ENCODE measurements at regions not wholly inside any gene's neighbourhood (a gene's known extent, or its start where the extent isn't known, plus 50 kb on each side); places are given as distances from the start of the nearest gene placed in this dataset.

DNA sequence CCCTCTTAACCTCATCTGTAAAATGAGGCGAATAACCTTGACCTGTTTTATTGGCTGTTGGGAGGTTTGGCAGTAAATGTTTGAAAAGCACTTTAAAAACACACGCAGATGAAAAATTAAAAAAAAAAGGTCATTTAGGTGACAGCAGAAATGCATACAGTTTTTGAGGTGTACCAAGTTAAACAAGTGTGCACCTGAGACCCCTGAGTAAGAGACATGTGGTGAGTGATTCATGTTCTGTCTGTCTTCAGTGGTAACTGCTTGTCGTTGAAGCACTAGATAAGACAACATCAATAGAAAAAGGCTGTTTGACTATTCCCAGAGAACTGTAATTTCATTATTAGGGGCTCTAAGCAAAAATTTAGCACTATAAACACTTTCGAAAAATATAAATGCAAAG lies 608.4 kb upstream of the PITX2 start:
- ATAC-seq (ENCODE audit: low read depth): no peak
- POLR2A ChIA-PET: no interaction called here
- no peak for DNase-seq

DNA sequence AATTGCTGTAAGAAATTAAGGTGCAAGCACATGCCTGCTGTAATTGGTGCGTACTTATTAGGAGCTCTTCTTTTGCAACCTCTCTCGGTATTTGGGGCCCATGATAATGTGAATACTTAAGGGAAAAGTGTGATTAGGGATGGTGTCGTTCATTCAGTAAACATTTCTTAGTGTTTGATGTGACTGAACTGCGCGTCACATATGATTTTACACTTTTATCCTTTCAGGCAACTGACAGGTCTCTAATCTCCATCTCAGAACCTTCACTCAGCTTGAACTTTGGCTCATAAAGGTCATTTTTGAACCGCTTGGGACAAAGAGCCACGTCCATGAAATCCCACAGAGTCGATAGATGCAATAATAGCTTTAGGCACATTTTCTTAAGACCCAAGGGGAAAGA lies 612.1 kb upstream of the PITX2 start:
- no peaks in the 10 kb centered on the region for H3K4me1 Mint-ChIP-seq
- no peak for ATAC-seq (ENCODE audit: low read depth)
- no peaks in the 10 kb centered on the region for H3K9me3 Mint-ChIP-seq
- no peak for DNase-seq
- POLR2A ChIA-PET: no interaction called here
- no peaks in the 10 kb centered on the region for H3K36me3 Mint-ChIP-seq
- H3K27me3 Mint-ChIP-seq: no peaks in the 10 kb centered on the region
- no peak overlapping the region for H3K27ac Mint-ChIP-seq
- no peak overlapping the region for H3K4me3 Mint-ChIP-seq

More for the DNA sequence above, 608.4 kb upstream of the PITX2 start:
- Mint-ChIP-seq H3K27me3 (no peaks in the 10 kb centered on the region), H3K9me3 (no peaks in the 10 kb centered on the region), H3K4me1 (no peaks in the 10 kb centered on the region), H3K27ac (no peak overlapping the region), H3K4me3 (no peak overlapping the region), H3K36me3 (no peaks in the 10 kb centered on the region)

DNA sequence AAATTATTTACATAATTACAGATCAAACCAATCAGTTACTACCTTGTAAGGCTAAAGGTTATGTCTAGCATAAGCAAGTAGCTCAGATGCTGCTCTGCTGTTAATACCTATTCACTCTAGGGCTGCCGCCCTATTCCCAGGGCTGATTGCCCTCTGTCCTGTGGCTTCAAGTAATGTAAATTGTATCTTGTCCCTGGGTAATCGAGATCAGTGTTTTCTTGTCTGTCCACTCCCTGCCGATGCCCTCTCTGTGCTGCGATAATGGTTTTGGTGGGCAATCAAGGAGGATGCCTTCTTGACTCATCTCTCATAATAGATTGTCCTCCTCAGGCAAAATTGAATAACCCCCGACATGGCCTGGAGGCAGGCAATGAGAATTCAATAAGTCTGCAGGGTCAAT lies 641.0 kb upstream of the PITX2 start:
- no peaks in the 10 kb centered on the region for H3K36me3 Mint-ChIP-seq
- POLR2A ChIA-PET: no interaction called here
- H3K4me3 Mint-ChIP-seq: no peak overlapping the region
- DNase-seq: no peak
- ATAC-seq (ENCODE audit: low read depth): no peak
- no peaks in the 10 kb centered on the region for H3K27me3 Mint-ChIP-seq
- H3K4me1 Mint-ChIP-seq: no peaks in the 10 kb centered on the region
- no peak overlapping the region for H3K27ac Mint-ChIP-seq
- H3K9me3 Mint-ChIP-seq: no peaks in the 10 kb centered on the region

DNA sequence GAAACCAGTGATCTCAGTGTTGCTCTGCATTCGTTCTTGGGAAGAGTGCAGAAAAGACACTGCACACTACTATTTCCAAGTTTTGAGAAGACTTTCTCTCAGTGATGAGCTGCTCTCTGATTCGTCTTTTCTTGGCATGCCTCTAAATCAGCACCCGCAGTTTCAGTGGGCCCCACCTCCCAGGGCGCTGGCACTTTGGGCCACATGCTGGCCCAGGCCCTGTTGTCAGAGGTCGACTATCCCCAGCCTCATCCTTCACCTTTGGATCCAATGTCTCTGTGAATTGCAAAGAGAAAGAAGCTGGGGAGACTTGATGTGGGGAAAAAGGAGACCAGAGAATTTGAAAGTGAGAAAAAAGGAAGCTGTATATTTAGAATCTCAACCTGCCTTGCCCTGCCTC lies 644.1 kb upstream of the PITX2 start:
- Mint-ChIP-seq H3K27me3 (no peaks in the 10 kb centered on the region), H3K27ac (no peak overlapping the region), H3K9me3 (no peaks in the 10 kb centered on the region), H3K4me3 (no peak overlapping the region), H3K36me3 (no peaks in the 10 kb centered on the region), H3K4me1 (no peaks in the 10 kb centered on the region)
- ATAC-seq (ENCODE audit: low read depth): no peak
- POLR2A ChIA-PET: no interaction called here
- DNase-seq: no peak

DNA sequence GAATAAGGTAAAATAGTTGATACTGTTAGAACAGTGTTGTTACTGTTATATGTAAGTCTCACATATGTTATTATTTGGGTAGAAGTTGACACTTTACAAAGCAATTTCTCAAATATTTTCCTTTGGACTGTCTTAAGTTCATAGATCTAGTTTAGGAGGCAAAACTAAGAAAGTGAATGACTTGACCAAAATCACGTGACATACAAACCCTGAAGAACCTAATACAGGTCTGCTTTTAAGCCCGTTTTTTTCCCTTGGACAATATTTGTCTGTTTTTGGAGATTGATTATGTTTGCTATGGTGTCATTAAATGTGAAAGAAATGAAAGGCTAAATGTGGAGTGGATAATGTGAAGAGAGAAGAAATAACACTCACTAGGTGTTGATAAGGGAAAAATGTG lies 644.9 kb upstream of the PITX2 start:
- no peak for DNase-seq
- POLR2A ChIA-PET: no interaction called here
- H3K4me1 Mint-ChIP-seq: no peaks in the 10 kb centered on the region
- no peaks in the 10 kb centered on the region for H3K36me3 Mint-ChIP-seq
- no peak for ATAC-seq (ENCODE audit: low read depth)
- H3K27ac Mint-ChIP-seq: no peak overlapping the region
- no peak overlapping the region for H3K4me3 Mint-ChIP-seq
- no peaks in the 10 kb centered on the region for H3K27me3 Mint-ChIP-seq
- no peaks in the 10 kb centered on the region for H3K9me3 Mint-ChIP-seq

DNA sequence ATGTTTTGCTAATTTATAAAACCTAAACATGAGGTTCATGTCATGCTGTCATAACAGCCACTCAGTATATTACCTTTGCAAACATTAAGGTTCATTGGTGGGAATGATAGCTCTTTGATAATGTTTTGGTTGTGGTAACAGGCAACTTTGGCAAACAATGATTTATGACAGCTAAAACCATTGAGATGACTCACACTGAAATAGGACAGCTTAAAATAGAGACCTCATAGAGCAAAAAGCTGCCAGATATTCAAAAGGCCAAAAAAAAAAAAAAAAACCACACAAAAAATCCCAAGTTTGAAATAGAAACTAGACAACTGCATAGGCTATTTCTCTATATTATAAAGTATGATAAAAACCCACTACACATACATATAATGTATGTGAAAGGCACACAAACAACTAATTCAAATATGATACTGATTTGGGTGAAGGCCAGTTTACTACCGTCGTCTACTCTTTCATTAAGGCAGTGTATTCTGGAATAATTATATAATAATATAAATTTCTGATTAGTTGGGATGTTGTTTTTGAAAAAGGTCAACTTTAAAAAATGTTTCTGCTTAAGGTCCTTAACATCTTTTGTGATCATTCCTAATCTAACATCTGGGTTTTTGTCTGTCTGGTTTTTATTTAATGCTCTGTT lies 646.0 kb upstream of the PITX2 start:
- Mint-ChIP-seq H3K4me1 (no peaks in the 10 kb centered on the region), H3K4me3 (no peak overlapping the region), H3K27me3 (no peaks in the 10 kb centered on the region), H3K27ac (no peak overlapping the region), H3K9me3 (no peaks in the 10 kb centered on the region), H3K36me3 (no peaks in the 10 kb centered on the region)
- DNase-seq (no peak), ATAC-seq (ENCODE audit: low read depth) (no peak)
- POLR2A ChIA-PET: no interaction called here

DNA sequence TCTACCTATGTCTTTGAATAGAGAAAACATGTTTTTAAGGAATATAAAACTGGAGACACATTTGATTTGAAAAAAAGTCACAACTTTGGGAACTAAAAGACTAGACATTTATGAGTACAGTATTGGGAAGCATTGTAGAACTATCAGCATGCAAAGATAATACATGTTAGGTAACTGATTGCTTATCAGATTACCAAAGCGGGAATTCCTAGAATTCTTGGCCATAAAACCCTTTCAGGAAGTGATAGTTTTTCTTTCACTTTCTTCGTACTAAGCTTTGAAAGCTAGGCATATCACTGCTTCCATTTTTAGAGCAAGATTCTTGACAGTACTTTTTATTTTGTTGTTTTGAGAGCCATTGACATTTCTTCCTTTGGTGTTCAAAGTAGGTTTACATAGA lies 646.6 kb upstream of the PITX2 start:
- DNase-seq (no peak), ATAC-seq (ENCODE audit: low read depth) (no peak)
- Mint-ChIP-seq H3K9me3 (no peaks in the 10 kb centered on the region), H3K27ac (no peak overlapping the region), H3K27me3 (no peaks in the 10 kb centered on the region), H3K4me3 (no peak overlapping the region), H3K4me1 (no peaks in the 10 kb centered on the region), H3K36me3 (no peaks in the 10 kb centered on the region)
- POLR2A ChIA-PET: no interaction called here

DNA sequence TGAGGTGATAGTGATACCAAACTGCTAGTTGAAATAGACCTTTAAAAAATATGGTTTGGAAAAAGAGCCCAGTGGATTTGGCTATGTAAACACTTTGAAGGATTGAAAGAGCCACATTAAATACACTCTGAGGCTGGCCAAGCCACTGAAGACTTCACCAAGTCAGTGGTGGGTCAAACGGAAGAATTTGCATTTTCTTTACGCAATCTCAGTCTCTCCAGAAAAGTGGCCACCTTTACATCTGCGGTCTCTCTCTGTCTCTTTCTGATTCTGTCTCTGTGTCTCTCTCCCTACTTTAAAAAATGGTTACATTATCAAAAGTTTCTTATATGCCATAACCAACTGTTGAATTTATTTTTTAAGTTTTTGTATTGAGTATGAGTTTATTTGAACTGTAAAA lies 651.2 kb upstream of the PITX2 start:
- H3K36me3 Mint-ChIP-seq: no peaks in the 10 kb centered on the region
- H3K4me1 Mint-ChIP-seq: no peaks in the 10 kb centered on the region
- no peak overlapping the region for H3K27ac Mint-ChIP-seq
- H3K4me3 Mint-ChIP-seq: no peak overlapping the region
- POLR2A ChIA-PET: no interaction called here
- ATAC-seq (ENCODE audit: low read depth) (no peak), DNase-seq (no peak)
- H3K27me3 Mint-ChIP-seq: no peaks in the 10 kb centered on the region
- no peaks in the 10 kb centered on the region for H3K9me3 Mint-ChIP-seq

DNA sequence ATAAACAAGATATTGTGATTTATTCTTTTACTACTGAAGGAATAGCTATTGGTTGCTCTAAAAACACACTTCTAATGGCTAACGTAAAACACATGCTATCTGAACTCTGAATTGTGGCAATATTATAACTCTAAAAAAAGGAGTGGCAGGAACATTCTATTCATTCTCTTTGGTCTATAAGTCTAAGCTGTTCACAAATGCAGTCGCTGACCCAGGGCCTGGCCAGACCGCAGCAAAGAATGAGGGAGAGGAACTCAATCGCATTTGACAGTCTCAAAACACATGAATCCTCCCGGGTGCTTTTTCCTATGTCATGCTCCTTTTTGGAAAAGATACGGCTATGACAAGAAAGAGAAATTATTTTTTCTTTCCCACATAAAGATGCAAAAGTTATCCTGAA lies 651.6 kb upstream of the PITX2 start:
- H3K9me3 Mint-ChIP-seq: no peaks in the 10 kb centered on the region
- H3K27ac Mint-ChIP-seq: no peak overlapping the region
- no peaks in the 10 kb centered on the region for H3K36me3 Mint-ChIP-seq
- DNase-seq: no peak
- no peaks in the 10 kb centered on the region for H3K27me3 Mint-ChIP-seq
- POLR2A ChIA-PET: no interaction called here
- ATAC-seq (ENCODE audit: low read depth): no peak
- no peak overlapping the region for H3K4me3 Mint-ChIP-seq
- H3K4me1 Mint-ChIP-seq: no peaks in the 10 kb centered on the region

DNA sequence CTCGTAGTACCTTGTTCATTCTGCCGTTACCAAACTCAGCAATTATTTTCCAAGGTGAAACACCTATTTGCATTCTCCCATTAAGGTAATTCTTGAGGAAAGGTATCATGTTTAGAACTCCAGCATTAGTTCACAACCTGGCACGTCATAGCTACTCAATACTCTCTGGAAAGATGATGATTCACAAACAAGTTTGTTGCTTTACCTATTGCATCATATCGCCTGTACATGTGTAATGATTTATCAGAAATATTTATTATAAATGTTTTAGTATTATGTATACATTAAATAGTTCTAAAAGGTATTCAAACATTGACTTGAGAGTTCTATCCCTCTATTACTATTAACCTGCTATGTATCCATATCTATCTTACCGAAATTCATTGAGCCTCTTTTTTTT lies 658.3 kb upstream of the PITX2 start:
- DNase-seq (no peak), ATAC-seq (ENCODE audit: low read depth) (no peak)
- Mint-ChIP-seq H3K27me3 (no peaks in the 10 kb centered on the region), H3K4me1 (no peaks in the 10 kb centered on the region), H3K36me3 (no peaks in the 10 kb centered on the region), H3K27ac (no peak overlapping the region), H3K9me3 (no peaks in the 10 kb centered on the region), H3K4me3 (no peak overlapping the region)
- POLR2A ChIA-PET: no interaction called here

DNA sequence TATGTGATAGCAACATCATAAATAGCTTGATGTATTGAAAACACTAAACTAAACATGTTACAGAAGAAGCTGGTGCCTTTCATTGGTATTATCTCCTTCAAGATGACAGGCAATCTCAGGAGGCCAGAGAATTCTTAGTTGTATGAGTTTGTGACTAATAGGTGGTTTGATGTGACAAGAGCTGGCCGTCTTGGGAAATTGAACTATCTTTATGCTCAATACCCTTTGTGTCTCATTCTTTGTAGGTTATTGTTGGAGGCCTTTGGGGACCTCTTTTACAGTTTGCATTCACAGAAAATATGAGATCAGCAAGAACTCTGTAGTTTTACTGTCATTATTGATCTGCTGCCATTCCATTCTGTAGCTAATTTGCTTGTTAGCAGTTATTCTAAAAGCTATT lies 659.2 kb upstream of the PITX2 start:
- H3K27me3 Mint-ChIP-seq: no peaks in the 10 kb centered on the region
- DNase-seq (no peak), ATAC-seq (ENCODE audit: low read depth) (no peak)
- H3K27ac Mint-ChIP-seq: no peak overlapping the region
- H3K4me1 Mint-ChIP-seq: no peaks in the 10 kb centered on the region
- POLR2A ChIA-PET: no interaction called here
- no peaks in the 10 kb centered on the region for H3K9me3 Mint-ChIP-seq
- no peak overlapping the region for H3K4me3 Mint-ChIP-seq
- H3K36me3 Mint-ChIP-seq: no peaks in the 10 kb centered on the region

DNA sequence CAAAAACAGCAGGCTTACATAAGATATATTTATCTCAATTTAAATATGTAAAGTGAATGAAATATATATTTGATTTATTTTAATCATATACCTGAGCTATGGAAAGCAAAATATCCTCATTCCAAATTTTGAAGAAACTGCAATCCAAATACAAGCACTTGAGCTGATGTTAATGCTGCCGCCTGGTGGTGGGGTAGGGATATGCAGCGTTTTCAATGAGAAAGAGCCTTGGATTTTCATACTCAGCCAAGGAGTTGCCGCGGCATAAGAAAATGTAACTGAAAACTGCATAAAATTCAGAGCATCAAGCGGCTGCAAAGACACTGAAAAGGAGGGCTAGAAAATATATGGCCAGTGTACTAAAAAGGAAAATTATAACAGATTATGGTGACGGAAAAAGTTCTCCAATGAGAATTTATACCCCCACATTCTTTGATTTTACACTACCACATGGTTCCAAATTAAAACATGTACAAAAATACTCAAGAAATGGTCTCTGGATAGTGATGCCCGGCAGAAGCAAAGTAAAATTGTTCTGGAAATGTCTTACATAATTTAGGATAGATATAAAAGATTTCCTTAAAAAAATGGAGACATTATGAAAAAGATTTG lies 660.3 kb upstream of the PITX2 start:
- POLR2A ChIA-PET: no interaction called here
- no peaks in the 10 kb centered on the region for H3K4me1 Mint-ChIP-seq
- DNase-seq: peak; percentile 45
- H3K27me3 Mint-ChIP-seq: no peaks in the 10 kb centered on the region
- H3K36me3 Mint-ChIP-seq: no peaks in the 10 kb centered on the region
- ATAC-seq (ENCODE audit: low read depth): no peak
- no peak overlapping the region for H3K27ac Mint-ChIP-seq
- H3K4me3 Mint-ChIP-seq: no peak overlapping the region
- no peaks in the 10 kb centered on the region for H3K9me3 Mint-ChIP-seq

DNA sequence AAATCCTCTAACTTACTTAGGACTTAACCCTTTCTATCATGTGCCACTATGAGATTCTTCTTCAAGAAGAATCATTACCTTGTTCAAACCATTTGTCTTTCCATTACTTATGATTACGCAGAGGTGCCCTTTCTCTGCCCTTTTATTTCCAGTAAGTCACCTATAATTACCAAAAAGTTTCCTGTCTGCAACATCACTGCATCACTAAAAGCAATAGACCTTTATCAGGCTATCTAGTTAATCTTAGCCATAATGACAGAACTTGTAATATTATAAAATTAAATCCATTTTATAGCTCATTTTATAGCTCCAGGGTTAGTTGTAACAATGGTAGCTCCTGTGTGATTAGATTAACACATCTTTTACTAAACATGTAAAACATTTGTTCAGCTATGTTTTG lies 673.6 kb upstream of the PITX2 start:
- H3K9me3 Mint-ChIP-seq: no peaks in the 10 kb centered on the region
- no peaks in the 10 kb centered on the region for H3K4me1 Mint-ChIP-seq
- no peak for ATAC-seq (ENCODE audit: low read depth)
- POLR2A ChIA-PET: no interaction called here
- no peak for DNase-seq
- no peak overlapping the region for H3K4me3 Mint-ChIP-seq
- H3K36me3 Mint-ChIP-seq: no peaks in the 10 kb centered on the region
- H3K27me3 Mint-ChIP-seq: no peaks in the 10 kb centered on the region
- no peak overlapping the region for H3K27ac Mint-ChIP-seq

DNA sequence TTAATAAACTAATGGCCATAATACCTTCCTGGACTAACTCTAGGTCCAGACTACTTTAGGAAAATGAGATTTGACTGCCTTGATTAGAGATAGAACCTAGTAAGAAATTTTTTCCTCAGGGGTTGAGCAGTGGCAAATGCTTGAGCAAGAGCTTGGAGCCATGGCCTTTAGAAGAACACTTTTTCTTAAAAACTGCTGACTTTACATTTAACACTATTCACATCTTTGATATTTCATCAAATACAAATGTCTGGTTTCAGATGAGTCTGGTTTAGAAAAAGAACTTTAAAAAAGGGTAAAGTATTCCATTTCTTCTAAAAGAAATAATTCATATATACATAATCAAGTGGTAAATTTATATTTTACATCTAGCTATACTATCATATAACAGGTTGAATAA lies 680.9 kb upstream of the PITX2 start:
- no peak overlapping the region for H3K4me3 Mint-ChIP-seq
- H3K36me3 Mint-ChIP-seq: no peaks in the 10 kb centered on the region
- peaks cover 2% of the 10 kb centered on the region for H3K9me3 Mint-ChIP-seq
- H3K4me1 Mint-ChIP-seq: no peaks in the 10 kb centered on the region
- no peak for DNase-seq
- no peak overlapping the region for H3K27ac Mint-ChIP-seq
- ATAC-seq (ENCODE audit: low read depth): no peak
- POLR2A ChIA-PET: no interaction called here
- no peaks in the 10 kb centered on the region for H3K27me3 Mint-ChIP-seq

DNA sequence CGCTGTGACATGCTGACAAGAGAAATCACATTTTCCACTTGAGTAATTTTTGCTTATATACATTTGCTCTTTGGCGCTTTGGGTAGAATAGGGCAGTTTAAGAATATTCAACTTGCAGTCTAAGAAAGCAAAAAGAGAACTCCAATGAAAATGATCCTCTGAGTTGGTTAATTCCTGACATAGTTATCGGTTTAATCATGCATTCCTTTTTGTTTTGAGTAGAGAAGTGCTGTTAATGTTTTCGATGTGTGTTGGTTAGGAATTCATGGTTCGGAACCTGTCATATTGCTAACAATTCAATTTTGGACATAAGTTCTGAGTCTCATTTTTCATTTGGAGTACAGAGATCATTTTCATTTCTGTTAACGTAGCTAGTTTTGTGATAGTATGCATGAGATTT lies 700.6 kb upstream of the PITX2 start:
- H3K4me1 Mint-ChIP-seq: no peaks in the 10 kb centered on the region

More for the DNA sequence above, 700.6 kb upstream of the PITX2 start:
- POLR2A ChIA-PET: no interaction called here
- Mint-ChIP-seq H3K4me3 (no peak overlapping the region), H3K27me3 (no peaks in the 10 kb centered on the region), H3K9me3 (no peaks in the 10 kb centered on the region), H3K36me3 (no peaks in the 10 kb centered on the region), H3K27ac (no peak overlapping the region)
- no peak for ATAC-seq (ENCODE audit: low read depth)
- DNase-seq: no peak
